Medulla oblongata (tissue), 1 donor: ENCODE measurements at regions not wholly inside any gene's neighbourhood (a gene's known extent, or its start where the extent isn't known, plus 50 kb on each side); places are given as distances from the start of the nearest gene placed in this dataset.
"Not testable (repeated sequence)": the region's sequence is repeated elsewhere in the genome, so short reads cannot be mapped to it uniquely, and the experiment has no call there.

Source experiments
- DNase-seq: peaks from one replicate; pipeline ENCODE4 v3.0.0-alpha.2; 2015; ENCODE audit errors: extremely low spot score

- no peak for DNase-seq
Measured at GRCh38 chr21:27581168-27581567, 614.3 kb upstream of the ADAMTS5 start.

- no peak for DNase-seq
Measured at GRCh38 chr21:27580276-27580675, 613.4 kb upstream of the ADAMTS5 start.

GRCh38 chr21:27578741-27579265 lies 611.9 kb upstream of the ADAMTS5 start:
- DNase-seq: no peak

GRCh38 chr21:27572696-27573095 lies 605.8 kb upstream of the ADAMTS5 start:
- DNase-seq: no peak

- no peak for DNase-seq
Measured at GRCh38 chr21:27571706-27572105, 604.8 kb upstream of the ADAMTS5 start.

GRCh38 chr21:27570306-27570868 lies 603.5 kb upstream of the ADAMTS5 start:
- DNase-seq: no peak

GRCh38 chr21:27569831-27570230 lies 602.9 kb upstream of the ADAMTS5 start:
- no peak for DNase-seq

GRCh38 chr21:27569091-27569490 lies 602.2 kb upstream of the ADAMTS5 start:
- DNase-seq: no peak

GRCh38 chr21:27567381-27567780 lies 600.5 kb upstream of the ADAMTS5 start:
- DNase-seq: no peak

GRCh38 chr21:27566521-27566920 lies 599.6 kb upstream of the ADAMTS5 start:
- no peak for DNase-seq

GRCh38 chr21:27565364-27565763 lies 598.5 kb upstream of the ADAMTS5 start:
- no peak for DNase-seq

- DNase-seq: peak; percentile 67
Measured at GRCh38 chr21:27564684-27565301, 597.9 kb upstream of the ADAMTS5 start.

GRCh38 chr21:27562303-27562702 lies 595.4 kb upstream of the ADAMTS5 start:
- DNase-seq: no peak

GRCh38 chr21:27561116-27561515 lies 594.2 kb upstream of the ADAMTS5 start:
- DNase-seq: no peak

GRCh38 chr21:27557356-27557755 lies 590.5 kb upstream of the ADAMTS5 start:
- DNase-seq: no peak

GRCh38 chr21:27555996-27556395 lies 589.1 kb upstream of the ADAMTS5 start:
- no peak for DNase-seq

- DNase-seq: no peak
Measured at GRCh38 chr21:27550287-27550686, 583.4 kb upstream of the ADAMTS5 start.

GRCh38 chr21:27548486-27548885 lies 581.6 kb upstream of the ADAMTS5 start:
- DNase-seq: no peak

- no peak for DNase-seq
Measured at GRCh38 chr21:27545754-27546349, 579.0 kb upstream of the ADAMTS5 start.

GRCh38 chr21:27542126-27542525 lies 575.2 kb upstream of the ADAMTS5 start:
- not testable (repeated sequence) for DNase-seq

GRCh38 chr21:27536319-27536718 lies 569.4 kb upstream of the ADAMTS5 start:
- DNase-seq: no peak

- DNase-seq: no peak
Measured at GRCh38 chr21:27535188-27535587, 568.3 kb upstream of the ADAMTS5 start.

GRCh38 chr21:27534206-27534605 lies 567.3 kb upstream of the ADAMTS5 start:
- DNase-seq: no peak
